GM23248 (cell line): ENCODE measurements at regions not wholly inside any gene's neighbourhood (a gene's known extent, or its start where the extent isn't known, plus 50 kb on each side); places are given as distances from the start of the nearest gene placed in this dataset.

Experiments
- DNase-seq: peaks from one replicate; pipeline ENCODE4 v3.0.0-alpha.2; 2015
- H2AFZ ChIP-seq: fragments of 200-600 bp; sonication (generic); 2 replicates; pipeline ENCODE4 v1.6.1; 2016; ENCODE audit warnings: antibody characterized with exemption
- H3F3A ChIP-seq: fragments of 200-600 bp; sonication (generic); 2 replicates; pipeline ENCODE4 v1.6.1; 2016; ENCODE audit warnings: mild to moderate bottlenecking, antibody characterized with exemption, mixed run types; ENCODE audit not compliant: insufficient read depth
- H3K27ac ChIP-seq: fragments of 200-600 bp; sonication (generic); 2 replicates; pipeline ENCODE4 v1.5.1; 2016; ENCODE audit warnings: mild to moderate bottlenecking
- H3K27me3 ChIP-seq: fragments of 200-600 bp; sonication (generic); replicated peaks from 2 replicates; pipeline ENCODE4 v1.6.1; 2016; ENCODE audit warnings: mild to moderate bottlenecking; ENCODE audit not compliant: insufficient read depth
- H3K36me3 ChIP-seq: fragments of 200-600 bp; sonication (generic); 2 replicates; pipeline ENCODE4 v1.6.1; 2016; ENCODE audit warnings: low read depth, mild to moderate bottlenecking
- H3K4me1 ChIP-seq: fragments of 200-600 bp; sonication (generic); 2 replicates; pipeline ENCODE4 v1.6.1; 2016; ENCODE audit warnings: mild to moderate bottlenecking; ENCODE audit not compliant: insufficient read depth
- H3K4me2 ChIP-seq: fragments of 200-600 bp; sonication (generic); one replicate; pipeline ENCODE4 v1.6.1; 2016; ENCODE audit warnings: mild to moderate bottlenecking; ENCODE audit not compliant: unreplicated experiment
- H3K4me3 ChIP-seq: fragments of 200-600 bp; sonication (generic); 2 replicates; pipeline ENCODE4 v1.5.1; 2016; ENCODE audit warnings: mild to moderate bottlenecking
- H3K79me2 ChIP-seq: fragments of 200-600 bp; sonication (generic); 2 replicates; pipeline ENCODE4 v1.6.1; 2016; ENCODE audit warnings: mild to moderate bottlenecking; ENCODE audit not compliant: insufficient read depth
- H3K9ac ChIP-seq: fragments of 200-600 bp; sonication (generic); 2 replicates; pipeline ENCODE4 v1.6.1; 2016; ENCODE audit warnings: mild to moderate bottlenecking
- H3K9me2 ChIP-seq: fragments of 200-600 bp; sonication (generic); 2 replicates; pipeline ENCODE4 v1.6.1; 2016; ENCODE audit warnings: mixed run types, mild to moderate bottlenecking, moderate library complexity; ENCODE audit not compliant: insufficient read depth
- H3K9me3 ChIP-seq: fragments of 200-600 bp; sonication (generic); one replicate; pipeline ENCODE4 v1.6.1; 2017; ENCODE audit warnings: low read depth
- H4K20me1 ChIP-seq: fragments of 200-600 bp; sonication (generic); 2 replicates; pipeline ENCODE4 v1.6.0; 2016; ENCODE audit not compliant: insufficient read depth
- EZH2 ChIP-seq: fragments of 200-600 bp; sonication (generic); IDR thresholded peaks from 2 replicates; pipeline ENCODE4 v1.6.1; 2018; ENCODE audit warnings: antibody characterized with exemption, mild to moderate bottlenecking; ENCODE audit not compliant: insufficient read depth, poor library complexity, severe bottlenecking
- EZH2phosphoT487 ChIP-seq: fragments of 200-600 bp; sonication (generic); IDR thresholded peaks from 2 replicates; pipeline ENCODE4 v1.6.1; 2018; ENCODE audit warnings: antibody characterized with exemption, moderate library complexity, mild to moderate bottlenecking, low read depth; ENCODE audit not compliant: insufficient read depth
- WGBS, 2 experiments: methylation state at CpG; one replicate each; pipeline ENCODE4 v1.1.6; 2015 to 2017; ENCODE audit warnings: low lambda C conversion rate in 2 of 2, low coverage in 1 of 2; ENCODE audit errors: missing lambda C conversion rate in 2 of 2; 5-methylcytosine and 5-hydroxymethylcytosine counted together
- in situ Hi-C: fragments of 300-500 bp; cut with MboI; formaldehyde crosslinking; loops from 2 replicates; pipeline ENCODE4 v1.15.0; 2020

- H3K27me3 ChIP-seq = no peaks in the 10 kb centered on the region
- peak overlapping the region; percentile 51 for H2AFZ ChIP-seq
- peak overlapping the region; percentile 12 for H3K4me2 ChIP-seq
- no peaks in the 10 kb centered on the region for H3K9me3 ChIP-seq
- H3K4me1 ChIP-seq = peaks cover 16% of the 10 kb centered on the region
- no peaks in the 10 kb centered on the region; the same call in 1 of the 2 replicates for H3K9me2 ChIP-seq
- H3F3A ChIP-seq = peaks cover 15% of the 10 kb centered on the region
- H3K79me2 ChIP-seq = no peaks in the 10 kb centered on the region
- DNase-seq = no peak
- 13 to 17% methylated on average over 8 of the region's 8 CpGs for WGBS, 2 experiments
- no peaks in the 10 kb centered on the region for H4K20me1 ChIP-seq
- H3K9ac ChIP-seq = no peak overlapping the region
- in situ Hi-C loops = no loop called here
- TF ChIP-seq EZH2phosphoT487 (no peak), EZH2 (no peak)
- no peak overlapping the region for H3K27ac ChIP-seq
- no peak overlapping the region for H3K4me3 ChIP-seq
- no peaks in the 10 kb centered on the region for H3K36me3 ChIP-seq
These were observed 722.8 kb upstream of the GRAMD2B start for GRCh38 chr5:125700380-125700861.

- H3K4me2 ChIP-seq = no peak overlapping the region
- no peaks in the 10 kb centered on the region for H3K4me1 ChIP-seq
- no peak overlapping the region for H3K9ac ChIP-seq
- no peaks in the 10 kb centered on the region for H3K9me3 ChIP-seq
- H3K4me3 ChIP-seq = no peak overlapping the region
- no peak overlapping the region for H2AFZ ChIP-seq
- no peaks in the 10 kb centered on the region for H3F3A ChIP-seq
- no peak overlapping the region for H3K27ac ChIP-seq
- H3K27me3 ChIP-seq = no peaks in the 10 kb centered on the region
- no peaks in the 10 kb centered on the region for H3K79me2 ChIP-seq
- no peaks in the 10 kb centered on the region; the same call in 1 of the 2 replicates for H3K9me2 ChIP-seq
- no peaks in the 10 kb centered on the region for H3K36me3 ChIP-seq
- TF ChIP-seq EZH2phosphoT487 = no peak
- TF ChIP-seq EZH2 = no peak
- in situ Hi-C loops = no loop called here
- no peaks in the 10 kb centered on the region for H4K20me1 ChIP-seq
- DNase-seq = no peak
These were observed 719.6 kb upstream of the GRAMD2B start for GRCh38 chr5:125703616-125704015.

GRCh38 chr5:125704888-125705287 is 718.3 kb upstream of the GRAMD2B start:
- no peak overlapping the region for H3K27ac ChIP-seq
- H3K36me3 ChIP-seq = no peaks in the 10 kb centered on the region
- no peak overlapping the region for H3K4me2 ChIP-seq
- no peaks in the 10 kb centered on the region for H3K4me1 ChIP-seq
- DNase-seq = no peak
- TF ChIP-seq EZH2 = no peak
- TF ChIP-seq EZH2phosphoT487 = no peak
- no peak overlapping the region for H3K9ac ChIP-seq
- H3K4me3 ChIP-seq = no peak overlapping the region
- no peaks in the 10 kb centered on the region for H3K27me3 ChIP-seq
- H3K9me2 ChIP-seq = no peaks in the 10 kb centered on the region; the same call in 1 of the 2 replicates
- WGBS, 2 experiments = 73 to 91% methylated on average over 1 of the region's 1 CpG
- H2AFZ ChIP-seq = no peak overlapping the region
- H3F3A ChIP-seq = no peaks in the 10 kb centered on the region
- H3K79me2 ChIP-seq = no peaks in the 10 kb centered on the region
- no peaks in the 10 kb centered on the region for H3K9me3 ChIP-seq
- no peaks in the 10 kb centered on the region for H4K20me1 ChIP-seq
- in situ Hi-C loops = no loop called here

- no peaks in the 10 kb centered on the region for H3K36me3 ChIP-seq
- H3K27ac ChIP-seq = no peak overlapping the region
- 42 to 47% methylated on average over 2 of the region's 2 CpGs for WGBS, 2 experiments
- H4K20me1 ChIP-seq = no peaks in the 10 kb centered on the region
- H3K79me2 ChIP-seq = no peaks in the 10 kb centered on the region
- no peak overlapping the region for H3K4me3 ChIP-seq
- no peaks in the 10 kb centered on the region for H3K9me3 ChIP-seq
- no peaks in the 10 kb centered on the region for H3K27me3 ChIP-seq
- TF ChIP-seq EZH2 = no peak
- TF ChIP-seq EZH2phosphoT487 = no peak
- no peak overlapping the region for H2AFZ ChIP-seq
- no peaks in the 10 kb centered on the region for H3F3A ChIP-seq
- H3K9ac ChIP-seq = no peak overlapping the region
- in situ Hi-C loops = no loop called here
- H3K9me2 ChIP-seq = no peaks in the 10 kb centered on the region
- DNase-seq = no peak
- H3K4me1 ChIP-seq = no peaks in the 10 kb centered on the region
- H3K4me2 ChIP-seq = no peak overlapping the region
These were observed 714.6 kb upstream of the GRAMD2B start for GRCh38 chr5:125708583-125708982.

- TF ChIP-seq EZH2phosphoT487 = no peak
- TF ChIP-seq EZH2 = no peak
- in situ Hi-C loops = no loop called here
- 76 to 82% methylated on average over 2 of the region's 2 CpGs for WGBS, 2 experiments
These were observed 712.5 kb upstream of the GRAMD2B start for GRCh38 chr5:125710745-125711144.

More at GRCh38 chr5:125710745-125711144, 712.5 kb upstream of the GRAMD2B start:
- H3K9me3 ChIP-seq = no peaks in the 10 kb centered on the region
- no peak overlapping the region for H3K4me3 ChIP-seq
- no peak for DNase-seq
- H3K27ac ChIP-seq = no peak overlapping the region
- H3K36me3 ChIP-seq = no peaks in the 10 kb centered on the region
- H3K4me2 ChIP-seq = no peak overlapping the region
- no peak overlapping the region for H2AFZ ChIP-seq
- H3F3A ChIP-seq = no peaks in the 10 kb centered on the region
- H3K9me2 ChIP-seq = no peaks in the 10 kb centered on the region
- H3K9ac ChIP-seq = no peak overlapping the region
- H3K27me3 ChIP-seq = no peaks in the 10 kb centered on the region
- no peaks in the 10 kb centered on the region for H3K4me1 ChIP-seq
- H3K79me2 ChIP-seq = no peaks in the 10 kb centered on the region
- H4K20me1 ChIP-seq = no peaks in the 10 kb centered on the region
